HL-60 (cell line): ENCODE measurements at regions not wholly inside any gene's neighbourhood (a gene's known extent, or its start where the extent isn't known, plus 50 kb on each side); places are given as distances from the start of the nearest gene placed in this dataset.

Experiments used
- DNase-seq, 2 experiments: peaks; one replicate each; pipeline ENCODE4 v3.0.0-alpha.2; 2010 to 2020; ENCODE audit warnings: low read depth in 1 of 2, low spot score in 1 of 2
- H3K27ac ChIP-seq: fragments of 250-450 bp; sonication (Bioruptor Pico); replicated peaks from 2 replicates; pipeline ENCODE4 v1.5.1; 2020; ENCODE audit warnings: mild to moderate bottlenecking, moderate library complexity
- H3K27me3 ChIP-seq: fragments of 250-450 bp; sonication (Bioruptor Pico); 2 replicates; pipeline ENCODE4 v1.5.1; 2021; ENCODE audit warnings: mild to moderate bottlenecking, moderate library complexity; ENCODE audit not compliant: insufficient read depth, poor library complexity, severe bottlenecking
- H3K4me3 ChIP-seq: replicated peaks from 2 replicates; pipeline ENCODE4 v1.5.1; 2011; ENCODE audit warnings: mild to moderate bottlenecking, control low read depth, low read length; ENCODE audit not compliant: insufficient read depth
- CTCF ChIP-seq: IDR thresholded peaks from one replicate; pipeline ENCODE4 v1.5.1; 2011; ENCODE audit warnings: low read length, control low read depth, inconsistent platforms; ENCODE audit not compliant: insufficient read depth
- GABPA ChIP-seq: IDR thresholded peaks from 2 replicates; pipeline ENCODE4 v1.6.1; 2012; ENCODE audit warnings: low read depth
- POLR2AphosphoS5 ChIP-seq: IDR thresholded peaks from 2 replicates; pipeline ENCODE4 v1.6.1; 2012; ENCODE audit warnings: low read depth
- REST ChIP-seq: IDR thresholded peaks from 2 replicates; pipeline ENCODE4 v1.6.1; 2012; ENCODE audit warnings: low read depth; ENCODE audit not compliant: insufficient replicate concordance
- SPI1 ChIP-seq: IDR thresholded peaks from 2 replicates; pipeline ENCODE4 v1.6.1; 2012; ENCODE audit warnings: low read depth, mild to moderate bottlenecking, borderline replicate concordance

GRCh38 chr7:28304290-28304689 lies 108.0 kb upstream of the CREB5 start:
- no peak overlapping the region for H3K27ac ChIP-seq
- TF ChIP-seq CTCF (no peak), REST (no peak), GABPA (no peak), POLR2AphosphoS5 (no peak), SPI1 (no peak)
- H3K4me3 ChIP-seq = no peak overlapping the region
- DNase-seq = no peak
- no peaks in the 10 kb centered on the region for H3K27me3 ChIP-seq

- TF ChIP-seq GABPA (no peak), POLR2AphosphoS5 (no peak), SPI1 (no peak), CTCF (no peak), REST (no peak)
- Histone ChIP-seq H3K4me3 (no peak overlapping the region), H3K27ac (no peak overlapping the region), H3K27me3 (peaks cover 15% of the 10 kb centered on the region)
- DNase-seq = no peak
Measured at GRCh38 chr7:28309704-28310459, 102.4 kb upstream of the CREB5 start.

- H3K27ac ChIP-seq = no peak overlapping the region
- no peak for DNase-seq
- no peak overlapping the region for H3K4me3 ChIP-seq
- TF ChIP-seq SPI1 (no peak), REST (no peak), CTCF (no peak), POLR2AphosphoS5 (no peak), GABPA (no peak)
- peaks cover 20% of the 10 kb centered on the region for H3K27me3 ChIP-seq
Measured at GRCh38 chr7:28310460-28310848, 101.9 kb upstream of the CREB5 start.
